Stomach smooth muscle (tissue), 2 donors: ENCODE measurements at regions not wholly inside any gene's neighbourhood (a gene's known extent, or its start where the extent isn't known, plus 50 kb on each side); places are given as distances from the start of the nearest gene placed in this dataset.

Source experiments
- H3K27ac ChIP-seq: one replicate; pipeline ENCODE4 v1.7.0; 2013; ENCODE audit warnings: mild to moderate bottlenecking, low read length, inconsistent platforms
- H3K27me3 ChIP-seq, 2 donors: one replicate each; pipeline ENCODE4 v1.7.0; 2013; ENCODE audit warnings: low read length in 2 of 2; ENCODE audit not compliant: insufficient read depth in 2 of 2, control insufficient read depth in 1 of 2
- H3K36me3 ChIP-seq, 2 donors: one replicate each; pipeline ENCODE4 v1.7.0; 2013; ENCODE audit warnings: low read length in 2 of 2; ENCODE audit not compliant: control insufficient read depth in 2 of 2, insufficient read depth in 2 of 2
- H3K4me1 ChIP-seq: one replicate; pipeline ENCODE4 v1.7.0; 2013; ENCODE audit warnings: low read length; ENCODE audit not compliant: control insufficient read depth, insufficient read depth
- H3K4me3 ChIP-seq, 2 donors: one replicate each; pipeline ENCODE4 v1.7.0; 2013; ENCODE audit warnings: low read length in 2 of 2
- H3K9ac ChIP-seq, 2 donors: one replicate each; pipeline ENCODE4 v1.7.0; 2013; ENCODE audit warnings: low read length in 2 of 2, mild to moderate bottlenecking in 1 of 2
- H3K9me3 ChIP-seq, 2 donors: one replicate each; pipeline ENCODE4 v1.7.0; 2013; ENCODE audit warnings: low read length in 2 of 2; ENCODE audit not compliant: control insufficient read depth in 2 of 2
- donor health status: healthy.
- donor health status: Pancreatic carcinoma.

DNA sequence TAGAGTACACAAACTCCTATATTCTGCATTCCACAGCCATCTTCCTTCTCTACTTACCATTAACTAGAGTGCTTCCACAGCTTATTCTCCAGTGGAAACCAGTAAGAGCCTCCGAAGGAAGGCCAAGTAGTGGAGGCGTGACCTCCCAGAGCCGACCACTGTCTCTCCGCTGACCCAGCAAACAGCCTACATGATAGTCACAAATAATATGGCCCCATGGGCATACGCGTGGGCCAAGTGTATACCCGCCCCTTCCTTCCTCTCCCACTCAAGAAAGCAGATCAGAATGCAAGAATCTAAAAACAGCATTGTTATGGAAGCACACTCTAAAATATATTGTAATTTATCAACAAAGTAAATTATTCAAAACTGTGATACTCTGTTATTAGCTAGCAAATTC, 526.6 kb upstream of the JARID2 start:
- Histone ChIP-seq H3K9ac (no peak overlapping the region), H3K9me3 (no peaks in the 10 kb centered on the region), H3K27me3 (no peaks in the 10 kb centered on the region), H3K27ac (no peak overlapping the region), H3K36me3 (no peaks in the 10 kb centered on the region), H3K4me3 (no peak overlapping the region), H3K4me1 (no peaks in the 10 kb centered on the region)

DNA sequence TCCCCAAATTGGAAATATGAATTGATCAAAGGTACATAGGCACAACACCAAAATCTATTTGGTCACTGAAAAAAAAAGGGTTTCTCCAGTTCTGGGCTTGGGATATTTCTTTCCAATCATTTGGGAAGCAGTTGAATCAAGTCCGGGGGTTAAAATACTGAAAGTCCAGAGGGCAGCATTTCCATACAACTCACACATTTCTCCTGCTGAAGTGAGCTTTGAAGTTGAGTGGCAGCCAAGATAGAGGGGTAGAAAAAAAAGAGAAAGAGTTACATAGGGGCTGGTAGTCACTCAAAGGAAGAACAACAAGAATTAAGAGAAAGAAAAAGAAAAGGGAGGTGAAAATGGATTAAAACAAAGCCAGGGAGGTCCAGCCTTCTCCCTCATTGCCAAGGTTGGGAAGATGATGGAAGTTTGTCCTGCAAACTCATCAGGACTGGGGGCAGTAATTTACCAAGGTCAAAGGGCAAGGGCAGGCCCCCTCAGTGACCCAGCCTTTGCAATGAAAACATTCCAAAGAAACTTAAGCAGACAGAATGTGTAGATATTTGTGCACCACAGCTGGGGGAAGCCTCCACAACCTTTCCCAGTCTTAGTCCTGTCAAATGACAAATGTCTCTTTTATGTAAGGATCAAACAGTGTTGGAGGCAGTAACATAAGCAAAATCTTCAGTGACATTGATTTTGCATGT, 525.3 kb upstream of the JARID2 start:
- Histone ChIP-seq H3K9me3 (no peaks in the 10 kb centered on the region), H3K27ac (no peak overlapping the region), H3K9ac (no peak overlapping the region), H3K27me3 (no peaks in the 10 kb centered on the region), H3K4me3 (no peak overlapping the region), H3K36me3 (no peaks in the 10 kb centered on the region), H3K4me1 (no peaks in the 10 kb centered on the region)

DNA sequence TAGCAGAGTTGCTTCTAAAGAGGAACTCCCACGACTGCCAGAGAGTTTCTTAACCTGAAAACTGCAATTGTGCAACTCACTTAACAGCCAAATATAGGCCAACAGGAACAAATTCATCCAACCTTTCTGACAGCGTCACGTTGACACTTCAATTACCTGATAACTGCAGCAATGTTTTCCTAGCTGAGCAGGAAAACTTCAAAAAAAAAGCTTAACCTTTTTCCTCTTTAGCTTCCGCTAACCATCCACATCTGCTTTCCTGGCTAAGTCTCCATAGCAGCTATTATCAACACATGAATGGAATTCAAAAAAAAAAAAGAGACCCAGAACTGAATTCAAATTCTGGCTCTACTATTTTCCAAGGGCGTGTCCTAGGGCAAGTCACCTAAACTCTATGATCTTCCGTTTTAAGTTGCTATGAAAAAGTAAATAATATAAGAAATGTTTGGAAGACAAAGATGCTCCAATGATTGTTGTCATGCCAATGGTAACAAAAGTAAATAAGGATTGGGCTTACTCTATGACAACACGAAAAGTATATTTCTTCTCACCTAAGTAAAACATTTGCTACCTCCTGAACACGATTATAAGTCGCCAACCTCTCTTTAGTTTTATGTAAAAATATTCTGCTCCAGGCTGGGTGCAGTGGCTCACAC, 524.6 kb upstream of the JARID2 start:
- H3K36me3 ChIP-seq, result no peaks in the 10 kb centered on the region
- no peaks in the 10 kb centered on the region for H3K9me3 ChIP-seq
- no peaks in the 10 kb centered on the region for H3K27me3 ChIP-seq
- H3K4me3 ChIP-seq, result no peak overlapping the region
- no peak overlapping the region for H3K27ac ChIP-seq
- no peak overlapping the region for H3K9ac ChIP-seq
- no peaks in the 10 kb centered on the region for H3K4me1 ChIP-seq

DNA sequence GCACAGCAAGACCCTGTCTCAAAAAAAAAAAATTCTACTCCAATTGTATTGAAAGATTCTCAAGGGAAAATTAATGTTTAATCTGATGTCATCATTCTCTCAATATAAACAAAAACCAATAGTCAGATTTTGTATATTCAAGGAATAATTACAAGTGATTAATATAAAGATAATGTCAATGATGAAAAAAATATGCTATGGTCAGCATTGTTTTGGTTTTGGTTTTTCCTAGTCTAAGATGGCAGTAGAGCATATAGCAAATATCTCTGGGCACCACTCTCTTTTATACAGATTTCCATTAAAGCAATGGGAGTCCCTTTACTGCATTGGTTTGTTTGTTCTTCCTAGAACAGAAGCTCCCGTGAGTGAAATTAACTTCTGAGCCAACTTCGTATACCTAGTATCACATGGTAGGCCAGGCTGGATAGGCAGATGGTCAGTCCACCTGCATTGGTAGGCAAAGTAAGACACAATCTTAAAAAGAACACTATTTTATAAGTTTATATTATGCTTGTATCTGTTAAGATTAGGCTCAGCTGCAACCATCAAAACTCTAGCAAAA, 523.8 kb upstream of the JARID2 start:
- Histone ChIP-seq H3K36me3 (no peaks in the 10 kb centered on the region), H3K27me3 (no peaks in the 10 kb centered on the region), H3K4me1 (no peaks in the 10 kb centered on the region), H3K4me3 (no peak overlapping the region), H3K9me3 (no peaks in the 10 kb centered on the region), H3K9ac (no peak overlapping the region), H3K27ac (no peak overlapping the region)

DNA sequence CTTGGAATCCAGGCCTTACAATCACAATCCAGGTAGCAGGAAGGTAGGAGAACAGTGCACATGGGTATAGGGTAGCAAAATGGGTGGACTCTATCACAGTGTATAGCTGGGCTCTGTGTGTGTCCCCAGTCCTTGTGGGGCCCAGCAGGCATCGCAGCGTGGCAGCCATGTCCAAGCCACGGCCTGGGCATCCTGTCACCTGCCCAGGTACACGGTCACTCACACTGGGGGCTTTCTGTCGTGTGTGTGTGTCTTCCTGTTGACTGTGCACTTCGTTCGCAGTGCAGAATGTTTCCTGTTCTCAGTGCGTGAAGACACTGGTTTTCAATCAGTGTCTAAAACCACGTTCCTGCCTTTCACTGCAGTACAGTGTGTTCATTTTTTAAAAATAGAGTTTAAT, 523.2 kb upstream of the JARID2 start:
- H3K9me3 ChIP-seq, result no peaks in the 10 kb centered on the region
- H3K27me3 ChIP-seq, result no peaks in the 10 kb centered on the region
- H3K4me1 ChIP-seq, result no peaks in the 10 kb centered on the region
- H3K9ac ChIP-seq, result no peak overlapping the region
- H3K36me3 ChIP-seq, result no peaks in the 10 kb centered on the region
- H3K4me3 ChIP-seq, result no peak overlapping the region
- no peak overlapping the region for H3K27ac ChIP-seq

DNA sequence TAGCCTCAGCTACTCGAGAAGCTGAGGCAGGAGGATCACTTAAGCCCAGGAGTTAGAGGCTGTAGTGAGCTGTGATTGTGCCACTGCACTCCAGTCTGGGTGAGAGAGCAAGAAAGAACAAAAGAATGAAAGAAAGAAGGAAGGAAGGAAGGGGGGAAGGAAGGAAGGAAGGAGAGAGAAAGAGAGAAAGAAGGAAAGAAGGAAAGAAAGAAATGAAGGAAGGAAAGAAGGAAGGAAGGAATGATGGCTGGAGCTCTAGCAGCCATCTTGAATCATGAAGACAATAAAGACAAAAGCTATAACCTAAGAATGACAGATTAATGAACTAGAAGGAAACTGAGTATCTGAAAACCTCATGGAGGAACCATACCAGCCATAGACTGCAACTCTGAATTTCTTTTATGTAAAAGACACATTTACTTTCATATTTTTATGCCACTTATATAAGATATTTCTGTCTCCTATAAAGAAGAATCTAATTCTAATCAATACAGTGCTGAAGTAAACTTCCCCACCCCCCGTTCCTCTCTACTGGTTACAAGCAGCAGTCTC, 522.3 kb upstream of the JARID2 start:
- Histone ChIP-seq H3K4me1 (no peaks in the 10 kb centered on the region), H3K27ac (no peak overlapping the region), H3K9ac (no peak overlapping the region), H3K36me3 (no peaks in the 10 kb centered on the region), H3K27me3 (no peaks in the 10 kb centered on the region), H3K4me3 (no peak overlapping the region), H3K9me3 (no peaks in the 10 kb centered on the region)

DNA sequence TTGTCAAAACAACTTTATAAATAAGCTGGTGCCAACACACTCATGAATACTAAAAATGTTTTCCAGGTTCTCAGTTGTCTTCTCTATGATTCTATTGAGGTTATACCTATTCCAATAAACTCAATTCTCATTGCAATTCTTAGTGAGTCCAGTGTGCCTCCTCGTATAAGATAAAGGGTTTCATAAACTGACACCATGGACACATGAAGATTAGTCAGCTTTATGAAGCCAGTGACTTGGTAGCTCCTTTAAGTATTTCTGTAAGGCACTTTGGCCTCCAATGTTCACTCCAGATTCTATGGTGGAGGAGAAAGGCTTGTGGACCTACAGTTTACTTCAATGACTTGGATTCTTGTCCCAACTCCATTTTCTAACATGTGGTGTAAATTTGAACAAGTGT, 521.3 kb upstream of the JARID2 start:
- no peaks in the 10 kb centered on the region for H3K36me3 ChIP-seq
- H3K4me3 ChIP-seq, result no peak overlapping the region
- no peak overlapping the region for H3K27ac ChIP-seq
- no peaks in the 10 kb centered on the region for H3K9me3 ChIP-seq
- H3K4me1 ChIP-seq, result no peaks in the 10 kb centered on the region
- no peaks in the 10 kb centered on the region for H3K27me3 ChIP-seq
- no peak overlapping the region for H3K9ac ChIP-seq

DNA sequence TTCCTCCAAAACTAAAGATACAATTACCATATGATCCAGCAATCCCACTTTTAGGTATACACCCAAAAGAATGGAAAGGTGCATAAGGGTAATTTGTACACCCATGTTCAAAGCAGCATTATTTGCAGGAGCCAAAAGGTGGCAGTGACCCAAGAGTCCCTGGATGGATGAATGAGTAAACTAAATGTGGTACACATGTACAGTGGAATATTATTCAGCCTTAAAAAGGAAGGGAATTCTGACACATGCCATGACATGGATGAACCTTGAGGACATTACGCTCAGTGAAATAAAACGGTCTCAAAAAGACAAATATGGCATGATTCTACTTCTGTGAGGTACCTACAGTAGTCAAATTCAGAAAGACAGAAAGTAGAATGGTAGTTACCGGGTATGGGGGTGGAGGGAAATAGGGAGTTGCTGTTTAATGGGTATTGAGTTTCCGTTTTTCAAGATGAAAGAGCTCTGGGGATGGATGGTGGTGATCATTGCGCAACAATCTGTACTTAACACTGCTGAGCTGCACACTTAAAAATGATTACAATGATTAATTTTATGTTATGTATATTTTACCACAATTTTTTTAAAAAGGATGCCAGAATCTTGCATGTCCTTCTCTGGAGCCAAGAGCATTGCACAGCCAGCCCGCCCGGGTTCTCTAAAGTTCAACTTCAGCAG, 518.9 kb upstream of the JARID2 start:
- H3K9ac ChIP-seq, result no peak overlapping the region
- no peaks in the 10 kb centered on the region for H3K27me3 ChIP-seq
- no peaks in the 10 kb centered on the region for H3K9me3 ChIP-seq
- H3K4me1 ChIP-seq, result no peaks in the 10 kb centered on the region
- no peak overlapping the region for H3K27ac ChIP-seq
- no peaks in the 10 kb centered on the region for H3K36me3 ChIP-seq
- H3K4me3 ChIP-seq, result no peak overlapping the region

DNA sequence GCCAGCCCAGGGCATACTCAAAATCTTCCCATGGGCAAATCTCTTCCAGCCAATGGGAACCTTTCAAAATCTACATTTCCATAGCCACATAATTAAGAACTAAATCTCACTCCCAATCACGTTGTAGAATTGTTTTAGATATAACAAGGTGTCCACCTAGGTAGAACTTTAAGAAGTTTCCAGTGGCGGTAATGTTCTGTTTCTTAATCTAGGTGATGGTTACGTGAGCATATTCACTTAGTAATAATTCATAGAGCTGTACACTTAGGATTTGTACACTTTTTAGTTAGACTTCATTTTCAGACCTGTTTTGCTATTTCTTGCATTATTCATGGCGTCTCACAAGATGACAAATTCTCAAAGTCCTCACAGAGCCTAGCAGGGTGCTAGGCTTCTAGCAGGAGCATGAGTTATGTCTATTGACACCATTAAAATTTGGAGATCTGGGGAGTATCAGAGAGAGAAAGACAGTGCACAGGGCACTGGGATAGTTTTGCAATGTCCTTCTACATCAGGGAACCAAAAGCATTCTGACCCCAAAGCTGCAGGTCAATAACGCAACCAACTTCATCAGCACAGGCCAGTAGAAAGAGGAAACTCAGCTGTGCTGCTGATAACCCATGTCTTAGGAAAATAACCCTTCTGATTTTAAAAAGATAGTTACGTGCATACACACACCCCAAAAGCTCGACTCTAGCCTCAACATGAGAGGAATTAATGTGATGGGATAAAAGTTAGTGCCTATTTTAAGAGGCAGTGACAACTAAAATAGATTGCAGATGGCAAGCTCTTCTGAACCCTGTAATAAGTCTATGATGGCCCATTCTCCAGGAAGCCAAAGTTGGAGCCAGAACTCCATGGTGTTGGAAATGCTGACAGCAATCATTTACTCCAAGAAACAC, 518.1 kb upstream of the JARID2 start:
- H3K9me3 ChIP-seq, result no peaks in the 10 kb centered on the region
- no peak overlapping the region for H3K27ac ChIP-seq

DNA sequence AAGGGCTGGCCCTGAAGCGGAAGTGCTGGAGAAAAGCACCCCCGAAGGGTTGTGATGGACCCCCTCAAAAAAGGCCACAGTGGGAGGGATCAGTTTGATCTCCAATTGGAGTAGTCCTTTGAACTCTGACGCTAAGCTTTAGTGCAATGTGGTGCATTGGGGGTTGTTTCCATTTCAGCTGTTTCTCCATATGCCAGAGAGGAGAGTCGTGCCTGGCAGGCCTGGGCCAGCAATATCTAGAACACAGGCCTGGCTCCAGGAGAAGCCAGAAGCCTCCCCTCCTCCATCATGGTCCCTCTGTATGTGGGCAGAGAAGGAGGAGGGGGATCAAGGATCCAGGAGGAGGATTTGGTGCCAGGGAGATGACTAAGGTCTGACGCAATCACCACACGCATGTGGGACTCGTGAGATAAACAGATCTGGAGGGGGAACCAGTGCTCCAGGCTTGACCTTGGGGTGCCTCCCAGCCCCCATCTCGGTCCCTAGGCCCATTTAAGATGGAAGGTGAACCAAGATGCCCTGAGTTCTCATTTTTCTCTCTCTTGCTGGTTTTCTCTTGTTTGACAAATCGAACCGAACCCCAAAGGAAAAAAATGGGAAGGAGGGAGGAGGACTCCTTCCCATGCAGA, 517.4 kb upstream of the JARID2 start:
- Histone ChIP-seq H3K4me1 (no peaks in the 10 kb centered on the region), H3K27ac (no peak overlapping the region), H3K9me3 (no peaks in the 10 kb centered on the region), H3K4me3 (no peak overlapping the region), H3K36me3 (no peaks in the 10 kb centered on the region), H3K27me3 (no peaks in the 10 kb centered on the region), H3K9ac (no peak overlapping the region)

More for the DNA sequence above, 518.1 kb upstream of the JARID2 start:
- Histone ChIP-seq H3K4me1 (no peaks in the 10 kb centered on the region), H3K9ac (no peak overlapping the region), H3K36me3 (no peaks in the 10 kb centered on the region), H3K4me3 (no peak overlapping the region), H3K27me3 (no peaks in the 10 kb centered on the region)
